Right lobe of liver (tissue), 6 donors: ENCODE measurements at regions not wholly inside any gene's neighbourhood (a gene's known extent, or its start where the extent isn't known, plus 50 kb on each side); places are given as distances from the start of the nearest gene placed in this dataset.

Experiments
- ATAC-seq, 4 donors: fragments of 200-7000 bp; cut with Tn5 transposase; one replicate each; pipeline ENCODE4 v1.9.1; 2020; ENCODE audit warnings: mild to moderate bottlenecking in 4 of 4, moderate library complexity in 4 of 4
- DNase-seq, 3 donors: peaks; one replicate each; pipeline ENCODE4 v3.0.0-alpha.2; 2020
- H3K27ac ChIP-seq, 3 donors: fragments of 200-600 bp; one replicate each; pipeline ENCODE4 v1.8.0; 2022
- H3K27me3 ChIP-seq, 2 donors: fragments of 200-600 bp; one replicate each; pipeline ENCODE4 v1.8.0; 2022
- H3K36me3 ChIP-seq, 4 donors: fragments of 200-600 bp; sonication (generic) in 1 of 4; one replicate each; pipeline versions ENCODE4 v1.5.1 to v1.8.0; 2017 to 2022; ENCODE audit warnings: control low read depth in 1 of 4
- H3K4me1 ChIP-seq, 4 donors: fragments of 200-600 bp; sonication (generic) in 1 of 4; one replicate each; pipeline versions ENCODE4 v1.5.1 to v1.8.0; 2017 to 2022; ENCODE audit warnings: control low read depth in 1 of 4
- H3K4me3 ChIP-seq, 3 donors: fragments of 200-600 bp; one replicate each; pipeline ENCODE4 v1.8.0; 2022
- H3K9me3 ChIP-seq, 4 donors: fragments of 200-600 bp; sonication (generic) in 1 of 4; one replicate each; pipeline versions ENCODE4 v1.5.1 to v1.8.0; 2017 to 2022; ENCODE audit warnings: control low read depth in 1 of 4
- POLR2A ChIP-seq: fragments of 450-650 bp; IDR thresholded peaks from one replicate; pipeline ENCODE4 v1.6.1; 2017; ENCODE audit warnings: antibody characterized with exemption, mild to moderate bottlenecking
- WGBS: methylation state at CpG from one replicate; pipeline ENCODE4 v1.1.6; 2018; ENCODE audit warnings: low coverage, low lambda C conversion rate; ENCODE audit not compliant: insufficient coverage; ENCODE audit errors: missing lambda C conversion rate; 5-methylcytosine and 5-hydroxymethylcytosine counted together
- intact Hi-C, 2 donors: fragments of 100-400 bp; cut with DNase I; formaldehyde crosslinking; loops; one replicate each; pipeline versions ENCODE4 v1.11.2 to v1.14.1; 2022
- TF ChIP-seq, protein P1 (sequence below), 4 donors: fragments of 200-600 bp in 3 of 4; fragments of 450-650 bp in 1 of 4; IDR thresholded peaks; one replicate each; pipeline versions ENCODE4 v1.5.1 to v1.8.0; 2016 to 2022; ENCODE audit warnings: antibody characterized with exemption in 4 of 4, mild to moderate bottlenecking in 2 of 4
- donor health status: DM: no; HTN: yes; CAD: no.
- donor health status: DM: no; HTN: no; CAD: no.
- donor health status: DM: no; HTN: no; CAD: no.
- donor health status: DM: no; HTN: yes; CAD: no.
- donor health status: DM: no; HTN: yes; CAD: no.

DNA sequence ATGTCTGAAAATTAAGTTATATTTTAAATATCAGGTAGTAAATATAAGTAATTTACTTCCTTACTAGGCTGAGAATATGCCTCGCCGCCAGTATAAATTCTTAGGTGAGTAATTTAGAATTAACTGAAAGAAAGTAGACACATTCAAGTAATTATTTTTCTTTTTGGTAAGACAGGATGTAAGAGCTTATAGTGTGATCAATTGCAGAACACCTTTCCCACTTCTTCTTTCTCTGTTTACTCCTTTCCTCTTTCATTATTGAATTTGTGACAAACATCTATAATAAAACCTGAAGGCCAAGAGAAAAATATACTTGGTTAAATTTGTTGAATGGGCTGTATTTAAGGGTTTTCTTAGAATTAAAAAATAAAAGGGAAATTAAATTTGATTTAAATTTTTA lies 195.1 kb upstream of the CDKN2B start:
- Histone ChIP-seq H3K27me3 (no peaks in the 10 kb centered on the region), H3K36me3 (no peaks in the 10 kb centered on the region), H3K9me3 (no peaks in the 10 kb centered on the region), H3K4me1 (no peaks in the 10 kb centered on the region), H3K27ac (no peak overlapping the region), H3K4me3 (no peak overlapping the region)
- ATAC-seq: no peak
- TF ChIP-seq POLR2A: no peak
- TF ChIP-seq, protein P1, sequence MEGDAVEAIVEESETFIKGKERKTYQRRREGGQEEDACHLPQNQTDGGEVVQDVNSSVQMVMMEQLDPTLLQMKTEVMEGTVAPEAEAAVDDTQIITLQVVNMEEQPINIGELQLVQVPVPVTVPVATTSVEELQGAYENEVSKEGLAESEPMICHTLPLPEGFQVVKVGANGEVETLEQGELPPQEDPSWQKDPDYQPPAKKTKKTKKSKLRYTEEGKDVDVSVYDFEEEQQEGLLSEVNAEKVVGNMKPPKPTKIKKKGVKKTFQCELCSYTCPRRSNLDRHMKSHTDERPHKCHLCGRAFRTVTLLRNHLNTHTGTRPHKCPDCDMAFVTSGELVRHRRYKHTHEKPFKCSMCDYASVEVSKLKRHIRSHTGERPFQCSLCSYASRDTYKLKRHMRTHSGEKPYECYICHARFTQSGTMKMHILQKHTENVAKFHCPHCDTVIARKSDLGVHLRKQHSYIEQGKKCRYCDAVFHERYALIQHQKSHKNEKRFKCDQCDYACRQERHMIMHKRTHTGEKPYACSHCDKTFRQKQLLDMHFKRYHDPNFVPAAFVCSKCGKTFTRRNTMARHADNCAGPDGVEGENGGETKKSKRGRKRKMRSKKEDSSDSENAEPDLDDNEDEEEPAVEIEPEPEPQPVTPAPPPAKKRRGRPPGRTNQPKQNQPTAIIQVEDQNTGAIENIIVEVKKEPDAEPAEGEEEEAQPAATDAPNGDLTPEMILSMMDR (IDR thresholded peaks at IDR 0.05): no peak
- no peak for DNase-seq
- WGBS: 93% methylated on average over 2 of the region's 2 CpGs
- intact Hi-C loops: no loop called here

DNA sequence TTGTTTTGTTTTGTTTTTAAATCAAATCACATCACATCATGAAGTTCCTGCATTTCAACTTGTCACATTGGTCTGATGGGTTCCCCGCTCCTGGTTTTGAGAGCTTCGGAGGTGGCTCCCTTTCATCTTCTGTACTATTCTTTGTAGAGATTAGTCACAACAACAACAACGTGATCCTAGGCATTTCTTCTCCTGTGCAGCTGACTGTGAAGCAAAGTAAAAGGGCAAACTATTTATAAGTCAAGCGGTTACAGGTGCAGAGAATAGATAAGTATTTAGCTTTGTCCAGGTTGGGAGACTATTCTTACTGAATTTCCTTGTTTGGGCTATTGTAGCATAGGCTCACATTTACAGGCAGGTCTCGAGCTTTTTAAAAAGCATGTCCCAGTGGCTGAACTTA lies 197.7 kb upstream of the CDKN2B start:
- Histone ChIP-seq H3K27me3 (no peaks in the 10 kb centered on the region), H3K4me3 (no peak overlapping the region), H3K27ac (no peak overlapping the region), H3K4me1 (no peaks in the 10 kb centered on the region), H3K9me3 (no peaks in the 10 kb centered on the region), H3K36me3 (no peaks in the 10 kb centered on the region)
- WGBS: 61% methylated on average over 4 of the region's 5 CpGs
- TF ChIP-seq, protein P1 (IDR thresholded peaks at IDR 0.05): no peak
- no peak for TF ChIP-seq POLR2A
- intact Hi-C loops: no loop called here
- ATAC-seq (no peak), DNase-seq (no peak)

DNA sequence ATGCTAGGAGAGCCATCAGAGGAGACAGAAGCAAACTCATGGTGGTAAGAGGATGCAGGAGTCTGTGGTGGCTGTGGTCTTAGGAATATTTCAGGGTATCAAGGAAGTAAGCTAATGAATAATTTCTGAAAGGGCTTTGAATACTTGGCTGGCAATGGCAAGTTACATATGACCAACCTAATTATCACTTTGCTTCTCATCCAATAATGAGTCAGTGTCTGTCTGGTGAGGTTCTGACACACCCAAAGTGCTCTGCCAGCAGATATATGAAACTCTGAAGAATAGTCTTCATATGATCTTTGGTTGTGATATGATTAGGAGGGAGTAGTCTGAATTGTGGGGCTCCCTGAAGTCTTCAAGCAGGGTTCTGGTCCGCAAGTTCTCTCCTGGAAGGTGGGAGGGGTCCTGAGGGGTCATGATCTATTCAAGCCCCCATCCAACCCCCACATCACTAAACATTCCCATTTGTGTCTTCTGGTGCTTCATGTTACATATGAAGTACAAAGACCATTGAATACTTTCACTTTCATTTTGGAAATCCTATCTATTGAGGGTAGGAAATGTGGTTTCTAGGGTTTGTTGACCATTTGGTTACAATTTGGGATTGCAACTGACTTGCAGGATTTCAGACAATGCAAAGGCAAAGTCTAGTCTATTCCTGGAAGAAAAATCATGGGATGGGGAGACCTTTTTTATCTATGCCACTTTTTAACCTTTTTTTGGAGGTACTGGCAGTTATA lies 199.9 kb upstream of the CDKN2B start:
- peak in 1 of 4 donors; percentile 41 for ATAC-seq

GRCh38 chr9:22210262-22210661 lies 201.2 kb upstream of the CDKN2B start:
- TF ChIP-seq POLR2A: no peak
- TF ChIP-seq, protein P1 (IDR thresholded peaks at IDR 0.05): no peak
- DNase-seq (no peak), ATAC-seq (no peak)
- H3K27me3 ChIP-seq: no peaks in the 10 kb centered on the region
- intact Hi-C loops: no loop called here
- H3K4me3 ChIP-seq: no peak overlapping the region
- H3K27ac ChIP-seq: no peak overlapping the region
- no peaks in the 10 kb centered on the region for H3K4me1 ChIP-seq
- WGBS: 69% methylated on average over 1 of the region's 1 CpG
- no peaks in the 10 kb centered on the region for H3K36me3 ChIP-seq
- H3K9me3 ChIP-seq: no peaks in the 10 kb centered on the region

More for the DNA sequence above, 199.9 kb upstream of the CDKN2B start:
- no peaks in the 10 kb centered on the region for H3K36me3 ChIP-seq
- intact Hi-C loops: no loop called here
- H3K9me3 ChIP-seq: no peaks in the 10 kb centered on the region
- no peaks in the 10 kb centered on the region for H3K27me3 ChIP-seq
- no peak overlapping the region for H3K4me3 ChIP-seq
- H3K27ac ChIP-seq: no peak overlapping the region
- no peaks in the 10 kb centered on the region for H3K4me1 ChIP-seq
- 100% methylated on average over 1 of the region's 1 CpG for WGBS
- DNase-seq: no peak
- TF ChIP-seq, protein P1 (IDR thresholded peaks at IDR 0.05): no peak
- TF ChIP-seq POLR2A: no peak
